GM20431 (cell line): ENCODE measurements at regions not wholly inside any gene's neighbourhood (a gene's known extent, or its start where the extent isn't known, plus 50 kb on each side); places are given as distances from the start of the nearest gene placed in this dataset.

ENCODE experiments used
- in situ Hi-C: fragments of 300-500 bp; cut with MseI, MboI; formaldehyde crosslinking; loops from one replicate; pipeline ENCODE4 v1.15.0; 2020; ENCODE audit warnings: low sequenced_read_pairs; ENCODE audit not compliant: unreplicated experiment

DNA sequence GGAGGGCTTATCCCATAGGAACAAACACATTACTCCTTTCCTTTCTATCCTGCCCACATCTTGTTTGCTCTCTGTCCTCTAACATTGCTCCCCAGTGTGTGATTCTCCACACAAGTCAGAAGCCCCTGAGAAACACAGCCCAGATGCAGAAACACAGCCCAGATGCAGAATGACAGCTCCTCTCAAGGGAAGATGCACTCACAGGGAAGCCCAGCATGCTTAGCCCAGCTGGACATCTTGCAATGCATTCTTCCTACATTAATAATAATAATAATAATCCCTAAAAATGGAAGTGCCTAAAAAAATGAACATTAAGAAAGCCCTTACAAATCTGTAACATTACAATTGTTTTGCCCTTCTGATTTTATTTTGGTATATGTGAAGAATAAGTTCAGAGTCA lies 172.1 kb downstream of the CBLN2 start:
- in situ Hi-C loops, result no loop called here

DNA sequence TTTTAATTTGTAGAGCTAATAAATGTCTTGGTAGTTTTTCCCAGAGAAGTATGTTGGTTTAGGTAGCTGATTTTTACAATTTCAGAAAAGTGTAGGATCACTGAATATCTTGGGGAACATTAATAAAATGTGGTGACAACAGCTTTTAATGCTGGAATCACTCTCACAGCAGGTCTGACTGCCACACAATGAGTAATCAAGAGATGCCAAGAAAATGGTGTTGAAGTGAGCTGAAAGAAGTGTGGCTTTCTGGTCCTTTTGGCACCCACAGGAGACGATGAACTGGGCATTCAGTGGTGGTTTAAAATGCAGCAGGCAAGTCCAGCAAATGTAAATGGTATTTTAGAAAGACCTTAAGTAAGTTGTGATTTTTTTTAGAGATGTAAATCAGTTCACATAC lies 175.8 kb downstream of the CBLN2 start:
- in situ Hi-C loops, result no loop called here

DNA sequence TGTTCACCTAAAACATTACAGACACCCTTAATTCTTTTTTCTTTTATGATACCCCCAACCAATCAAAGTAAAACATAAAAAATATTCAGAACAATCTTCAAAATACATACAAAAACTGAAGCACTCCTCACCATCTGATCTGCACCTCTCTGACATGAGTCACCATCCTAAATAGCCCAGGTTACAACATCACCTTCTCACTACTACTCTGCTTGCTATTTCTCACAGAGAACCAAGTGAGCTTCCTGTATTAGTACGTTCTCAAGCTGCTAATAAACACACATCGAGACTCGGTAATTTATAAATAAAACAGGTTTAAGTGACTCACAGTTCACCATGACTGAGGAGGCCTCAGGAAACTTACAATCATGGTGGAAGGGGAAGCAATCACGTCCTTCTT lies 183.5 kb downstream of the CBLN2 start:
- in situ Hi-C loops, result no loop called here

DNA sequence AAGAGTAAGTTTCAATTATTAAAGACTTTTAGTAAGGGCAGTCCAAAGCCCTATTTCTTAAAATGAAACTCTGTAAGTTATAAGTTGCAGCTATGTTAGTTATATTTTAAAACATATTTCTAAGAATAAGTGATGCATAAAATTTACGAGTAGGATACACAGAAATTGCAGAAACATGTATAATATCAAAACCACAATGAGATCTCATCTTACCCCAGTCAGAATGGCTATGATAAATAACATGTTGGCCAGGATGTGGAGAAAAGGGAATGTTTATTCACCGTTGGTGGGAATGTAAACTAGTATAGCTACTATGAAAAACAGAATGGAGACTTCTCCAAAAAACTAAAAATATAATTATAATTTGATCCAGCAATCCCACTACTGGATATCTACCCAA lies 201.2 kb downstream of the CBLN2 start:
- in situ Hi-C loops, result no loop called here

DNA sequence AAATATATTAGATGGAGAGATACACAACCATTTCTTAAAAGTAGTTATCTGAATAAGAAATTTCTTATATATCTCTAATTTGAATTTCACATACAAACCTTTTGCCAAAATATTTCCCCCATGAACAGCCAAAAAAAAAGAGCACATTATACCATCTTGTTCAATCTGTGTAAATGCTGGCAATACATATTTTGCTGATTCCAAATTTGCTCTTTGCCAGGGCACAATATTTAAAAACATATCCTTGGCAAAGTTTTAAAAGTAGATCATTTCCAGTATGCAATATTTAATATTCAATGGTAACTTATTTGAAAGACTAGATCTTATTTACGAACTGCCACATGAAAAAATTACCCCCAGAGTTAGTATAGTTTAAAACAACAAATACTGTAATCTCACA lies 204.2 kb downstream of the CBLN2 start:
- in situ Hi-C loops, result no loop called here

DNA sequence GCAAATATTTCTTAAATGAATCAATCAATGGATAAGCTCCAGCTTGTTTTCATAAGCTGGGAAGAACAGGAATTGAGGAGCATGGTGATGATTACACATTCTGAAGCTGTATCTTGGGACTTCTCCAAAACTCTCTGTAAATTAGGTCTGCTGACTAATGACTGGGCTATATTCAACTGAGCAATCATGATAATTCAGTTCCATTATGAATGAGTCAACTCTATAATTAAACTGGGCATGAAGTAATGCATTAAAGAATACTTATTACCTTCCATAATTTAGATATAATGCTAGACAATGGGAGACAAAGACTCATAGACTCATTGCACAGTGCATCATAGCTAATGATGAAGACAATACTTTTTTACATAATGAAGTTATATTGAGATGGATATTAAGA lies 207.4 kb downstream of the CBLN2 start:
- in situ Hi-C loops, result no loop called here

DNA sequence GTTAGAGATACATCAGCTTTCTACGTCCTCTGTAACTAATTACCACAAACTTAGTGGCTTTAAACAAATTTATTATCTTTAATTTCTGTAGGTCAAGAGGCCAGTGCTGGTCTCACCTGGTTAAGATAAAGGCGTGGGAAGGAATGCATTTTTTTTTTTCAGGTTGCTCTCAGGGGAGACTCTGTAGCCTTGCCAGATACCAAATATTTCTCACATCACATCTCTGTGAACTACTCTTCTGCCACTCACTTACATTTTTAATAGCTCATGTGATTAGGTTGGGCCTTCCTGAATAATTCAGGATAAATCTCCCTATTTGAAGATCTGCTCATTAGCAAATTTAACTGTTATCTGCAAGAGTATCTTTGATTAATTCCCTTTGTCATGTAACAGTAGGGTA lies 214.6 kb downstream of the CBLN2 start:
- in situ Hi-C loops, result no loop called here

DNA sequence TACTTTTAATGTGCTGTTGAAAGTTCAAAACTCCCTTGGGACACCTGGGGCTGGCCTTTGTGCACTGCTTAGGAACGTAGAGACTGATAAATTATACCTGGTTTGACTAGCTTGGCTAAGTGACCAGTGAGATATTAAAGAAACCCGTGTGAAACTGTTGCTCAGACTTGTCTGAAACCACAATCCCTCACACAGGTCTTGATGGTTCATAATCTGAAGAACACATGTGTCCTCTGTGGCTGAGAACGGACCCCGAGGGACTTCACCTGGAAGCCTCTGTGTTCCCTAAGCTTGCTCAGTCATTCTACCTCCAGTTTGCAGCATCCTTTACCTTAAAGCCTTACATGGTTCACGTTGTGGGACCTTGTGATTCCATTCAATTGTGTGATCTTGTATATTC lies 218.8 kb downstream of the CBLN2 start:
- in situ Hi-C loops, result no loop called here

DNA sequence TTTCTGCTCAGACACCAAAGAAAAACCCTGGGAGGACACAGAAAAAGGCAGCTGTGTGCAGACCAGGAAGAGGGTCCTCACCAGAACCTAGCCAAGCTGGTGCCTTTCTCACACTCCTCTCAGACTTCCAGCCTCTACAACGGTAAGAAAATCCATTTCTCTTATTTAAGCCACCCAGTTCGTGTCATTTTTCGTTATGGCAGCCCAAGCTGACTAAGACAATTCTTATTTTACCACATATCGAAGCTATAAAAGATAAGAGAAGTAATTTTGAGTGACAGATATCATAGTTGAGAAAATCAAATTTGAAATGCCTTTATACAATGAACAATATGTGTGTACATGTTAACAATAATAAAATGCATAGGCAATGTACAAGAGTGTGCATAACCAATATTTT lies 219.5 kb downstream of the CBLN2 start:
- in situ Hi-C loops, result no loop called here

DNA sequence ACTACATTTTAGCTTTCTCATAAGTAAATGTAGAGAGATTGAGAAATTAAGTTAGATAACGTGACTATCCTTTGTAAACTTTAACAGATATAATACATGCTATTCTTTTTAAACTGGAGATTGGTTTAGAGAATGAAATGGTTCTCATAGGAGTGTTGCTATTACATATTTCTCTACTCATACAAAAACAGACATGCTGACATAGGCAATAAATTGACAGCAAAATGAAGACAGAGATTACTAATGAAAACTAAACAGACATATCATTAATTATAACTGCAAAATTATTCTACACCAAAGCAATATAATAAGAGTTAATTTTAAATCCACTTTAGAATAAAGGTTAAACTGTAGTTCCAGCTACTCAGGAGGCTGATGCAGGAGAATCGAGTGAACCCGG lies 227.6 kb downstream of the CBLN2 start:
- in situ Hi-C loops, result no loop called here

DNA sequence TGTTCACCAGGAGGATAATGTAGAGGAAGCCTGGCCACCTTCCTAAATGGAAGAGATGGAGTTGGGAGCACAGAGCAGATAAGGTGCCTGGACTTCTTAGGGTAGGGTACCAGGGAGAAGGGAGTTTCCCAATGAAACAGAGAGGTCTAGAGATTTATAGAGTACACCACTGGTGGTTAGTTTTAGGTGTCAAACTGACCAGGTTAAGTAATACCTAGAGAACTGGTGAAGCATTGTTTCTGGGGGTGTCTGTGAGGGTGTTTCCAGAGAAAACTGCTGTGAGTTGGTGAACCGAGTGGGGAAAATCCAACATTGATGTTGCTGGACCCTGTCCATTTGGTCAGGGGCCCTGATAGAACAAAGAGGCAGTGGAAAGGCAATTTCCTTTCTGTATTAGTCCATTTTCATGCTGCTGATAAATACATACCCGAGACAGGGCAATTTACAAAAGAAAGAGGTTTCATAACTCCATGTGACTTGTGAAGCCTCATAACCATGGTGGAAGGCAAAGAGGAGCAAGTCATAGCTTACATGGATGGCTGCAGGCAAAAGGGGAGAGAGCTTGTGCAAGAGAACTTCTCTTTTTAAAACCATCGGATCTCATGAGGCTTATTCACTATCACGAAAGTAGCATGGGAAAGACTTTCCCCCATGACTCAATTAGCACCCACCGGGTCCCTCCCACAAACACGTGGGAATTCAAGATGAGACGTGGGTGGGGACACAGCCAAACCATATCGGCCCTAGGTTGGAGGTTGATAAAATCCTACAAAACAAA lies 260.8 kb downstream of the CBLN2 start:
- in situ Hi-C loops, result no loop called here

DNA sequence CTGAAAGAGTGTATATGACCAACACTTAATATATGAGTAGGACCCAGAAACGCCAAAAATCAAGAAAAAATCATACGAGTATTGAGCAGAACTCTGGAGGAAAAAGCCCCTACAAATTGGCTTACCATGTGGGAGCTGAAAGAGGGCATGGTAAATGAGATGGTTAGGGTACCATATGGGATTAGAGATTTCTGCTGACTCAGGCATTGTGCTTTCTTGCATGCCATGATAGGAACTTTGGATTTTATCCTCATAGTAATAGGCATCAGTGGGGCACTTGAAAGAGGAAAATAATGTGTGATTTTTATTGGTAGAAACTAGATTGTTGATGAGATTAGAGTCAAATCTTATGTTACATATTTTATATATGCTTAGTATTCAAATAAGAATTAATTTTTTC lies 271.1 kb downstream of the CBLN2 start:
- in situ Hi-C loops, result no loop called here

DNA sequence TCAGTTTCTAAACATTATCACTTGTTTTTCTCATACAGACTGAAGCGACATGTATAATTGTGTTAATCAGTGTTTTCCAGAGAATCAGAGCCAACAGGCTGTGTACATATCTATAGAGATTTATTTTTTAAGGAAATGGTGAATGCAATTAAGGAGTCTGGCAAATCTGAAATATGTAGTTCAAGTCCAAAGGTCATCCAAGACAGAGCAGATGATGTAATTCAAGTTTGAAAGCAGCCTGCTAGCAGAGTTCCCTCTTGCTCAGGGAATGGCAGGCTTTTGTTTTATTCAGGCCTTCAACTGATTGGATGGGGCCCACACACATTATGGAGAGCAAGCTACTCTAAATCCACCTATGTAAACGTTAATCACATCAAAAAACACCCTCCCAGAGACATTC lies 282.6 kb downstream of the CBLN2 start:
- in situ Hi-C loops, result no loop called here

DNA sequence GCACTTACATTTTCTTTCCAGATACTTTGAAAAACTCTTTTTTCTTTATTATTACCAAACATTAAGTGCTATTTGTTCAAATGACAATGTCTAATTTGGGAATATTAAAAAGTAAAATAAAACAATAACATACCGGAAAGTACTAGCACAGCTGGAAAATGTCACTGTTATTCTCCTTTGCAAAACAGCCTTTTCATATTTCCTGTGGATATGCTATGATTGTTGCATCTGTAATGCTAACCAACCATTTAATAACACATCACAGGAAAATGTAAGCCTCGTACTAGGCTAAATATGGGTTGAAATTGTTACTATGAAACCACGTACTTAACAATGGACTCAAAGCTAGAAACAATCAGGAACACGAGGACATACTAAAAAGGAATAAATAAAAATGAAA lies 298.1 kb downstream of the CBLN2 start:
- in situ Hi-C loops, result no loop called here

DNA sequence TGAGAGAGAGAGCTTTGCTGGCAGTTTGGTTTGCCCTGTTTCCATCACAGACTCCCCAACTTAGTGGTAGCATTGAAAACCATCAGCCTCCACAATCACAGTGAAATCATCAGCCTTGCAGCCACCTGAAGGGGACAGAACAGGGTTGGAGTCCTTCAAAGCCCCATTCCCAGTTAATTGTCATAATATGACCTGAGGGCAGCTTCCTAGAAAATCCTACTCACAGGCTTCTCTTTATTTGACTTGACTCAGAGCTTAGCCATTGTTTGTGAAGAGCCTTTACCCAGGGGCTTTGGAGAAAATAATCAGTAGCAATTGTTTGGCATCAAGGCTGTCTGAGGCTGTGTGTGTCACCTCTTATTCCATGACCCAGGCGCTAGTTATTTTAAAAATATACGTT lies 308.7 kb downstream of the CBLN2 start:
- in situ Hi-C loops, result no loop called here

DNA sequence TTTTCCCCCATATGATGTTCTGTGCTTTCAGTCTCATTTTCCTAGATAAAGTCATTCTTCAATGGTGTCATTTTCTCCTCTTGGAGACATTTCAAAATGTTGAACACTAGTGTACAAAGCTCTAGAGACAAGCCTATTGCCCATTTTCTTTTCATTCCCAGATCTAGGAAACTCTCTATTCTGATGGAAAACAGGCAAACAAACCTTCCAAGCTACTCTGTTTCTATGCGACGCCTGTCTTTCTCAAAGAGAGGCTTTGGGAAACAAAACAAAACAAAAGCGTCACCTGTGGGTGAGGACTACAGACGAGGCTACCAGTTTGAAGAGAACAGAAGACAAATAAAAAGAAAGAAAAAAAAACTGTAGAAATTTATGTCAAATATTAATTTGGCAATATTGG lies 311.0 kb downstream of the CBLN2 start:
- in situ Hi-C loops, result no loop called here

DNA sequence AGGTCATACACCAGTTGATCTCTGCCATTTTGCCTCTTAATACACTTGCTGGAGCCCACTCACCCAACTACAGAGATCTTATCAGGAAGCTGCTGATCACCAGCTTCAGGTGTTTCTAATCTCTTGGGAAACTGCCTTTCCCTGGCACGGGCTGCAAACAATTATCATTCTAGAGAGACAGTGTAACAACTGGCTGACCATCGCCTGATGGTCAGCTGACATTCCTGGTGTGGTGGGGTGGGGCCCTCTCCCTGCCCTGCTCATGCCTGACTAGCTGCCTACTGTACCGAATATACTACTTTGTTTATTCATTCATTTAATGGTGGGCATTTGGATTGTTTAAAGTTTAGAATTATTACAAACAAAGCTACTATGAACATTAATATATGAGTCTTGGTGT lies 311.5 kb downstream of the CBLN2 start:
- in situ Hi-C loops, result no loop called here

DNA sequence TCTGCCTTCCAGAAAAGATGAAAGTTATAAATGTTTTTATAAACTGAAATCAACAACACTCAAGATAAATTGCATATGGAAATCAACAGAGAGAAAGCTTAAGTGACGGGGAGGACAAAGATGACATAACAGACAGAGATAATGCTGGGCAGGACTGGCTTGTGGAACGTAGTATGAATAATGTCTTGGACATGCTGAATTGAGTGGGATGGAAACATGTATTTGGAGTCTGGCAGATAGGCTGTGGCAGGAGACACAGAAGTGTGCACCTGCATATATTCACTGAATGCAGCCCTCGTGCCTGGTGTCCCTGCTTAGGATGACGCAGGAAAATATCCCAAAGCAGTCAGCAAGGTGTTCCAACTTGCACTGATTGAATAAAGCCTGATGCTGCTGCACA lies 318.2 kb downstream of the CBLN2 start:
- in situ Hi-C loops, result no loop called here

DNA sequence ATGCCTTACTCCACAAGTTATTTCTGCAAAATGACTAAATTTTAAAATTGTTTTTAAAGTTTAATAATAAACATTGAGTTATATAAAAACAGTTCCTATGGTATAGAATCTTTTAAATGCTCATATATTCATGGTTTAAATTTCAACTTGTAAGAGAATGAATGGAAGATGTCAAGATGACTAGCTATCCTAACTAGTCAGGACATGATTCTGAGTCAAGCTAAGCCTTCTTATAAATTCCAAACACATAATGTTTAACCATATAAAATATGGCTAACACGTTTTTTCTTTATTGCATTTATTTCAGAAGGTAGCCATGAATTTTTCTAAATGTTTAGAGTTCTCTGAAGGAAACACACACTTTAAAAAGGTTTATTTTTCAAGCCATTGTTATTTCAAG lies 320.4 kb downstream of the CBLN2 start:
- in situ Hi-C loops, result no loop called here

DNA sequence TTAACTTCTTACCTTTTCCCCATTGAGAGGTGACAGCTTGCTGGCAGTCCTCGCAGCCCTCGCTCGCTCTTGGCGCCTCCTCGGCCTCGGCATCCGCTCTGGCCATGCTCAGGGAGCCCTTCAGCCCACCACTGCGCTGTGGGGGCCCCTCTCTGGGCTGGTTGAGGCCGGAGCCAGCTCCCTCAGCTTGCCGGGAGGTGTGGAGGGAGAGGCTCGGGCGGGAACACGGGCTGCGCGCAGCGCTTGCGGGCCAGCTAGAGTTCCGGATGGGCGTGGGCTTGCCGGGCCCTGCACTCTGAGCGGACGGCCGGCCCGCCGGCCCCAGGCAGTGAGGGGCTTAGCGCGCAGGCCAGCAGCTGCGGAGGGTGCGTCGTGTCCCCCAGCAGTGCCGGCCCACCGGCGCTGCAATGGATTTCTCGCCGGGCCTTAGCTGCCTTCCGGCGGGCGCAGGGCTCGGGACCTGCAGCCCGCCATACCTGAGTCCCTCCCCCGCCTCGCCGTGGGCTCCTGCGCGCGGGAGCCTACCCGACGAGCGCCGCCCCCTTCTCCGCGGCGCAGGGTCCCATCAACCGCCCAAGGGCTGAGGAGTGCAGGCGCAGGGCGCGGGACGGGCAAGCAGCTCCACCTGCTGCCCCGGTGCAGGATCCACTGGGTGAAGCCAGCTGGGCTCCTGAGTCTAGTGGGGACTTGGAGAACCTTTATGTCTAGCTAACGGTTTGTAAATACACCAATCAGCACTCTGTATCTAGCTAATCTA lies 335.0 kb downstream of the CBLN2 start:
- in situ Hi-C loops, result no loop called here

DNA sequence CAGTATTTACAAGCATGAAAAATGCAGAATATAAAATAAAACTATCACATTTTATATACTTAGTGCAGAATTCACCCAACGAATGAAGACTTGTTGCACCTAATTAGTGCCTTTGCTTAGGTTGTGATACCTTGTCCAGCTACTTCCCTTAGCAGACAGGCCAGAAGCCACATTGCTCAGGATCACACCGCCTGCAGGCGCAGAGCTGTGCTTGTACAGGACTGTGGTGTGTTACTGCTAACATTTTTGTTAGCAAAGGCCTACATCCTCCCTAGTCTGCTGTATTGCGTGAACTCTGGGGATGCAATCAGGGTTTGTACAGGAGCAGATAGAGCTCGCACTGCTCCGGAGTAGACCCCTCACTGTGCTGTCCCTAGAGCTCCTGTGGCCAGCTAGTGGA lies 336.9 kb downstream of the CBLN2 start:
- in situ Hi-C loops, result no loop called here

DNA sequence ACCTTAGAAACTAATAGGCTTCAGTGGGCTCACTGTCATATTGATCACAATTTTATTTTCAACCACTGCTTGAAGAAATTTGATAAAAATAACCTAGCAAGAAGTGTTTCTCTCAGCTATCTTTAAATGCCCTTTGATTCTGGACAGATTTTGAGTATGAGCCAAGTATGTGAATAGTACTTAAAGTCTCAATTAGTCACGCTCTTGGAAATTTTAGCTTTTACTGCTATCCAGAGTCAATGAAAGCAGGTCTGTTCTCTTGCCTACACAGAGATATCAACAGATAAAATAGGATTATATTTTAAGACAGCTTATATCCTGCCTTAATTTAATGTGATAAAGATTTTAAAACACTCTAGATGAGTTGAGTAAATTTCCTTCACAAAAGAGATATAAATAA lies 337.3 kb downstream of the CBLN2 start:
- in situ Hi-C loops, result no loop called here
